B cell (primary cell): ENCODE measurements at regions not wholly inside any gene's neighbourhood (a gene's known extent, or its start where the extent isn't known, plus 50 kb on each side); places are given as distances from the start of the nearest gene placed in this dataset.

Source experiments
- ATAC-seq: fragments of 200-7000 bp; cut with Tn5 transposase; one replicate; pipeline ENCODE4 v1.10.0; 2021; ENCODE audit warnings: low read depth, mild to moderate bottlenecking, moderate number of reproducible peaks, moderate library complexity
- CTCF ChIA-PET: fragments of 350-600 bp; sonication (Branson Sonifier 250); formaldehyde crosslinking; loops from one replicate; lab custom pipeline; 2021; ENCODE audit warnings: antibody characterized with exemption, inconsistent platforms; lab: Charles Lee
- POLR2A ChIA-PET: fragments of 350-600 bp; sonication (Branson Sonifier 250); formaldehyde crosslinking; loops from one replicate; lab custom pipeline; 2021; ENCODE audit warnings: antibody characterized with exemption; lab: Charles Lee
- DNase-seq: peaks from one replicate; pipeline ENCODE4 v3.0.0; 2013
- H2AFZ ChIP-seq: 2 replicates; pipeline ENCODE4 v1.6.1; 2012; ENCODE audit warnings: mild to moderate bottlenecking, low read depth, low read length; ENCODE audit not compliant: insufficient read depth, poor library complexity, severe bottlenecking
- H3K27ac ChIP-seq, 2 donors: 1 replicate in 1 of 2; 2 replicates in 1 of 2; pipeline ENCODE4 v1.5.1; 2012 to 2013; ENCODE audit warnings: low read length in 2 of 2, mild to moderate bottlenecking in 2 of 2, moderate library complexity in 1 of 2
- H3K27me3 ChIP-seq, 4 experiments: fragments of 200-600 bp in 1 of 4; sonication (generic) in 1 of 4; replicated peaks in 1 of 4; 1 replicate in 2 of 4; 2 replicates in 2 of 4; pipeline versions ENCODE4 v1.6.1 to v1.7.0; 2013 to 2016; ENCODE audit warnings: low read length in 3 of 4, mild to moderate bottlenecking in 2 of 4, mixed read lengths in 1 of 4, moderate library complexity in 1 of 4; ENCODE audit not compliant: insufficient read depth in 4 of 4, control insufficient read depth in 3 of 4; ENCODE audit errors: control extremely low read depth in 1 of 4
- H3K36me3 ChIP-seq, 2 experiments: replicated peaks in 1 of 2; 1 replicate in 1 of 2; 2 replicates in 1 of 2; pipeline versions ENCODE4 v1.6.1 to v1.7.1; 2013; ENCODE audit warnings: low read length in 1 of 2; ENCODE audit not compliant: insufficient read depth in 2 of 2, control insufficient read depth in 1 of 2; ENCODE audit errors: control extremely low read depth in 1 of 2, extremely low read depth in 1 of 2
- H3K4me1 ChIP-seq, 2 donors: fragments of 200-600 bp in 1 of 2; sonication (generic) in 1 of 2; 1 replicate in 1 of 2; 2 replicates in 1 of 2; pipeline versions ENCODE4 v1.5.1 to v1.6.1; 2013 to 2017; ENCODE audit warnings: low read length in 2 of 2; ENCODE audit not compliant: control insufficient read depth in 2 of 2, insufficient read depth in 2 of 2
- H3K4me2 ChIP-seq: replicated peaks from 2 replicates; pipeline ENCODE3; 2012; ENCODE audit warnings: mild to moderate bottlenecking, low read depth, low read length; ENCODE audit not compliant: poor library complexity, severe bottlenecking
- H3K4me3 ChIP-seq, 5 experiments: fragments of 200-600 bp in 1 of 5; sonication (generic) in 1 of 5; 1 replicate in 3 of 5; 2 replicates in 2 of 5; pipeline versions ENCODE4 v1.5.1 to v1.7.0; 2011 to 2016; ENCODE audit warnings: low read length in 4 of 5, mild to moderate bottlenecking in 4 of 5, low read depth in 2 of 5, control low read depth in 1 of 5, moderate library complexity in 1 of 5; ENCODE audit not compliant: insufficient read depth in 1 of 5; ENCODE audit errors: control extremely low read depth in 1 of 5, extremely low read depth in 1 of 5
- H3K79me2 ChIP-seq: fragments of 200-600 bp; sonication (generic); one replicate; pipeline ENCODE4 v1.6.0; 2016; ENCODE audit warnings: low read length; ENCODE audit not compliant: control insufficient read depth, insufficient read depth
- H3K9ac ChIP-seq: fragments of 200-600 bp; sonication (generic); 2 replicates; pipeline ENCODE4 v1.6.1; 2017; ENCODE audit warnings: mild to moderate bottlenecking, low read length, moderate library complexity
- H3K9me3 ChIP-seq, 3 donors: one replicate each; pipeline versions ENCODE4 v1.6.1 to v1.7.1; 2013; ENCODE audit warnings: low read length in 2 of 3; ENCODE audit not compliant: control insufficient read depth in 2 of 3, insufficient read depth in 1 of 3; ENCODE audit errors: control extremely low read depth in 1 of 3
- H4K20me1 ChIP-seq: 2 replicates; pipeline ENCODE4 v1.6.0; 2012; ENCODE audit warnings: mild to moderate bottlenecking, low read length; ENCODE audit not compliant: insufficient read depth, control insufficient read depth, poor library complexity, severe bottlenecking
- H3K27ac Mint-ChIP-seq: one replicate; pipeline ENCODE4 v1.8.0; 2021; ENCODE audit warnings: mixed read lengths
- H3K27me3 Mint-ChIP-seq: one replicate; pipeline ENCODE4 v1.8.0; 2021; ENCODE audit warnings: mixed read lengths
- H3K4me1 Mint-ChIP-seq: one replicate; pipeline ENCODE4 v1.8.0; 2021; ENCODE audit warnings: mixed read lengths
- H3K4me3 Mint-ChIP-seq: one replicate; pipeline ENCODE4 v1.8.0; 2021; ENCODE audit warnings: mixed read lengths
- H3K9me3 Mint-ChIP-seq: one replicate; pipeline ENCODE4 v1.8.0; 2022; ENCODE audit warnings: mixed read lengths; ENCODE audit not compliant: insufficient read depth
- EZH2 ChIP-seq: IDR thresholded peaks from 2 replicates; pipeline ENCODE4 v1.6.1; 2012; ENCODE audit warnings: borderline replicate concordance, low read depth, mild to moderate bottlenecking, moderate library complexity, low read length; ENCODE audit not compliant: insufficient read depth, poor library complexity, severe bottlenecking
- whole genome bisulfite sequencing: methylation state at CpG from one replicate; pipeline ENCODE4 v1.1.5; 2013; ENCODE audit warnings: missing lambda C conversion rate; ENCODE audit not compliant: insufficient coverage; 5-methylcytosine and 5-hydroxymethylcytosine counted together
- intact Hi-C: fragments of 100-400 bp; cut with micrococcal nuclease; formaldehyde crosslinking; loops from one replicate; pipeline ENCODE4 v1.10.0; 2022
- TF ChIP-seq, protein P1 (sequence below): fragments of 200-600 bp; IDR thresholded peaks from one replicate; pipeline ENCODE4 v1.8.0; 2022; ENCODE audit warnings: antibody characterized with exemption, mild to moderate bottlenecking

DNA sequence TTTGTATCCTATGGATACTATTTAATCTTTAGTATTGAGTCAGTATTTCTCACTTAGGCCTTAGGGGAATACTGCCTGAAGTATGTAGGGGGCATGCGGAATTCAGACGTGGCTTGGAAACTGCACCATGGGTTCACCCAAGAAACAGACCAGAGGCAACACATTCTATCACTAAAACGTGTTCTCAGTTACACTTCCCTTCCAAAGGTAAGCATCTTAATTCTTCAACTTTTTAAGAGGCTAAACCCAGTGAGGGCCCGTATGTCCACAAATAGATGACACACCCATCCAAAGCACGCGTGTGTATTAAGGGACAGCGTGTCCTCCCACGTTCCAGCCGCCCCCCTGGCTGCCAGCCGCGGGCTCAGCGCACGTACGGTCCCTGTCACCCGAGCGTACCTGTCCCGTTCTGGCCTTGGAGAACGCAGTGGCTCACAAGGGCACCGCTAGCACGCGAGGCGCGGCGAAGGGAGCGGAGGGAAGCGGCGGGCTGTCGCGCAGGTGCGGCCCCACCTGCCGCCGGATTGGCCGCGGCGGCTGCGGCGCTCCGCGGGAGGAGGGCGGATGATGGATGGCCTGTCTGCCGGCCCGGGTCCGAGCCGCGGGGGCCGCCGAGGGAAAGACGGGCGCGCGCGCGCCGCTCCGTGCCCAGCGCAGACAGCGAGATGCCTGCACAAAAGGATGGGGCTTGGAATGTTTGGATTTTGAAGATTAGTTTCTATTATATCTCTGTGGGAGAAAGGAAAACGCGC lies 1003.9 kb upstream of the NR2F2 start:
- no peak overlapping the region for H3K4me2 ChIP-seq

DNA sequence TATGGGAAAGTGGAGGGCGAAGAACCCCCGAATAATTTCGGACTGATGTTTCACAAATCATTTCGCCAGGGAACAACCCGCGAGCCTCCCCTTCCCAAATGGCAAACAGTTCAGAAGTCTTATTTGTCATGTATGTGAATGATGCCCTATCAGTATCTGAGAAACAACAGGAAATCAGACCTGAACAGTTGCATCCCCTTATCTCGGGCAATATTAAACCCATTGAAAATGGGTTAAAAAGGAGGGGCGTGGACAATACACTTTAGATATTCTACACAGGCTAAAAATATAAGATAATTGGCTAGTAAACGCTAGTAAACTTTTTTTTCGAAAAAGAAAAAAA lies 1003.3 kb upstream of the NR2F2 start:
- ATAC-seq (no peak), DNase-seq (no peak)
- H3K4me2 ChIP-seq, result no peak overlapping the region
- ChIA-PET POLR2A (no interaction called here), CTCF (no interaction called here)
- no peaks in the 10 kb centered on the region for H3K79me2 ChIP-seq
- no peaks in the 10 kb centered on the region for H3K4me1 ChIP-seq
- no peaks in the 10 kb centered on the region for H3K36me3 ChIP-seq
- H3K4me1 Mint-ChIP-seq, result no peaks in the 10 kb centered on the region
- H3K4me3 ChIP-seq, result no peak overlapping the region
- WGBS, result no CpG with 5 or more reads among the region's 10 CpGs
- no peak for TF ChIP-seq EZH2
- TF ChIP-seq, protein P1, sequence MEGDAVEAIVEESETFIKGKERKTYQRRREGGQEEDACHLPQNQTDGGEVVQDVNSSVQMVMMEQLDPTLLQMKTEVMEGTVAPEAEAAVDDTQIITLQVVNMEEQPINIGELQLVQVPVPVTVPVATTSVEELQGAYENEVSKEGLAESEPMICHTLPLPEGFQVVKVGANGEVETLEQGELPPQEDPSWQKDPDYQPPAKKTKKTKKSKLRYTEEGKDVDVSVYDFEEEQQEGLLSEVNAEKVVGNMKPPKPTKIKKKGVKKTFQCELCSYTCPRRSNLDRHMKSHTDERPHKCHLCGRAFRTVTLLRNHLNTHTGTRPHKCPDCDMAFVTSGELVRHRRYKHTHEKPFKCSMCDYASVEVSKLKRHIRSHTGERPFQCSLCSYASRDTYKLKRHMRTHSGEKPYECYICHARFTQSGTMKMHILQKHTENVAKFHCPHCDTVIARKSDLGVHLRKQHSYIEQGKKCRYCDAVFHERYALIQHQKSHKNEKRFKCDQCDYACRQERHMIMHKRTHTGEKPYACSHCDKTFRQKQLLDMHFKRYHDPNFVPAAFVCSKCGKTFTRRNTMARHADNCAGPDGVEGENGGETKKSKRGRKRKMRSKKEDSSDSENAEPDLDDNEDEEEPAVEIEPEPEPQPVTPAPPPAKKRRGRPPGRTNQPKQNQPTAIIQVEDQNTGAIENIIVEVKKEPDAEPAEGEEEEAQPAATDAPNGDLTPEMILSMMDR, result no peak
- peaks cover 0 to 4% (median 0%) of the 10 kb centered on the region in 3 donors for H3K9me3 ChIP-seq
- H2AFZ ChIP-seq, result no peak overlapping the region
- no peak overlapping the region for H3K27ac ChIP-seq
- intact Hi-C loops, result no loop called here
- H3K9me3 Mint-ChIP-seq, result peaks cover 2% of the 10 kb centered on the region
- no peaks in the 10 kb centered on the region for H4K20me1 ChIP-seq
- no peaks in the 10 kb centered on the region for H3K27me3 ChIP-seq
- H3K4me3 Mint-ChIP-seq, result no peak overlapping the region
- no peak overlapping the region for H3K9ac ChIP-seq
- no peaks in the 10 kb centered on the region for H3K27me3 Mint-ChIP-seq
- no peak overlapping the region for H3K27ac Mint-ChIP-seq

More for the DNA sequence above, 1003.9 kb upstream of the NR2F2 start:
- peaks cover 2% of the 10 kb centered on the region for H3K9me3 Mint-ChIP-seq
- H3K4me1 ChIP-seq, result no peaks in the 10 kb centered on the region
- H3K4me3 Mint-ChIP-seq, result no peak overlapping the region
- TF ChIP-seq, protein P1, result no peak
- TF ChIP-seq EZH2, result no peak
- CTCF ChIA-PET, result no interaction called here
- no peaks in the 10 kb centered on the region for H3K27me3 ChIP-seq
- ATAC-seq (no peak), DNase-seq (no peak)
- H4K20me1 ChIP-seq, result no peaks in the 10 kb centered on the region
- H3K4me1 Mint-ChIP-seq, result no peaks in the 10 kb centered on the region
- no peak overlapping the region for H3K27ac ChIP-seq
- H3K9me3 ChIP-seq, result peaks cover 0 to 4% (median 0%) of the 10 kb centered on the region in 3 donors
- intact Hi-C loops, result no loop called here
- H2AFZ ChIP-seq, result peak overlapping the region; percentile 5
- no peak overlapping the region for H3K4me3 ChIP-seq
- no peak overlapping the region for H3K27ac Mint-ChIP-seq
- no peaks in the 10 kb centered on the region for H3K27me3 Mint-ChIP-seq
- no peaks in the 10 kb centered on the region for H3K36me3 ChIP-seq
- no peak overlapping the region for H3K9ac ChIP-seq
- POLR2A ChIA-PET, result no interaction called here
- H3K79me2 ChIP-seq, result no peaks in the 10 kb centered on the region
- WGBS, result 26% methylated on average over 59 of the region's 59 CpGs
